ENCODE measurements at regions not wholly inside any gene's neighbourhood (a gene's known extent, or its start where the extent isn't known, plus 50 kb on each side); places are given as distances from the start of the nearest gene placed in this dataset.

GRCh38 chr2:7916670-7917069 lies 765.2 kb upstream of the ID2 start:
- DNase-seq = no peak
- no peaks in the 10 kb centered on the region for H3K9me3 Mint-ChIP-seq

DNA sequence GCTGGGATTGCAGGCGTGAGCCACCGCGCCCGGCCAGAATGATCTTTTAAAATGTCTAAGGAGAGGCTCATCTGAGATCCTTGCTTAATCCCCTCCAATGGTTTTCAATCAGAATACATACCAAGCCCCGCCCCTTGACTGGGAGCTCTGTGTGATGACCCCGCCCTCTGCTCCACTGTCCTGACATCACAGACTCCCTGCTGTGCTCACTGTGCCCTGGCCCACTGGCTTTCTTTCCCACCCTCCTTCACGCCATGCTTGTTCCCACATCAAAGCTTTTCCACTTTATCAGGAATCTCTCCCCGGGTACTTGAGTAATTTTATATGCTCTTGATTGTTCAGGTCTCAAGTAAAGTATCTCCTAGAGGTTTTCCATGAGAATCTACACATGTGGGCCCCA lies 762.3 kb upstream of the ID2 start:
- Mint-ChIP-seq H3K4me1 (ENCODE audit: low read depth) (no peaks in the 10 kb centered on the region), H3K27ac (no peak overlapping the region), H3K4me3 (no peak overlapping the region), H3K9me3 (peaks cover 5% of the 10 kb centered on the region), H3K36me3 (ENCODE audit: low read depth) (no peaks in the 10 kb centered on the region), H3K27me3 (ENCODE audit: low read depth) (no peaks in the 10 kb centered on the region)
- DNase-seq = no peak
- intact Hi-C loops (cut with micrococcal nuclease) = no loop called here
- CTCF ChIA-PET = no interaction called here

More at GRCh38 chr2:7916670-7917069, 765.2 kb upstream of the ID2 start:
- Mint-ChIP-seq H3K36me3 (ENCODE audit: low read depth) (no peaks in the 10 kb centered on the region), H3K27me3 (ENCODE audit: low read depth) (no peaks in the 10 kb centered on the region), H3K27ac (no peak overlapping the region), H3K4me3 (no peak overlapping the region), H3K4me1 (ENCODE audit: low read depth) (no peaks in the 10 kb centered on the region)
- CTCF ChIA-PET = no interaction called here
- intact Hi-C loops (cut with micrococcal nuclease) = no loop called here

DNA sequence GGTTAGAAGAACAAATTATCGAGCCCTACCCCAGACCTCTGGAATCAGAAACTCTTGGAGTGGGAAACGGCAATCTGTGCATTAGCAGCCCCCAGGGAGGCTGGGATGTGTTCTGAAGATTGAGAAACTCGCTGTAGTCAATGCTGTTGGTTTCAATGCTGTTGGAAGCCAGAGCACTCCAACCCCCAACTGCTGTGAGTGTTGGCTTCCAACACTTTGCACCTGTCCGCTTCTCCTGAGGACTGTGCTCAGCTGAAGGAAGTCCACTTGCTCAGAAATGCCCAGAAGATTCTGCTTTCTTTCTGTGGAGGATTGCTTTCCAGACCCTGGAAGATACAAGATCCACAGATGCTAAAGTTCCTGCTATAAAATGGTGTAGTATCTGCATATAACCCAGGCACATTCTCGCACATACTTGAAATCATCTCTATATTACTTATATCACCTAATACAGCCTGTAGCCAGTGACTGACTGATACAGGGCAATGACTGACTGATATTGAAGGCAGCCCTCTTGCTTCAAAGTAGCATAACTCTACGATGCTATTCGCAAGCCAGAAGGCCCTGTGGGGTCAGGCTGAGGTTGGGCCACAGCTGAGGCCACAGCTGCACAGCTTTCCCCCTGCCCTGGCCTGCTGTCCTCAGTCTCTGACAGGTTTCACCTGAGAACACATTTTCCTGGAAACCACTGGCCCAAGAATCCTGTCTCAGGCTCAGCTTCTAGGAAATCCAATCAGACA lies 757.7 kb upstream of the ID2 start:
- no peak for DNase-seq
- intact Hi-C loops (cut with micrococcal nuclease) = no loop called here
- no peaks in the 10 kb centered on the region for H3K4me1 Mint-ChIP-seq (ENCODE audit: low read depth)
- H3K27ac Mint-ChIP-seq = no peak overlapping the region
- H3K36me3 Mint-ChIP-seq (ENCODE audit: low read depth) = no peaks in the 10 kb centered on the region
- CTCF ChIA-PET = no interaction called here
- H3K4me3 Mint-ChIP-seq = no peak overlapping the region
- peaks cover 5% of the 10 kb centered on the region for H3K9me3 Mint-ChIP-seq
- no peaks in the 10 kb centered on the region for H3K27me3 Mint-ChIP-seq (ENCODE audit: low read depth)

- intact Hi-C loops (cut with micrococcal nuclease) = no loop called here
- DNase-seq = no peak
- CTCF ChIA-PET = no interaction called here
- Mint-ChIP-seq H3K4me1 (ENCODE audit: low read depth) (peaks cover under 1% of the 10 kb centered on the region), H3K27ac (no peak overlapping the region), H3K4me3 (no peak overlapping the region), H3K9me3 (peaks cover 5% of the 10 kb centered on the region), H3K36me3 (ENCODE audit: low read depth) (no peaks in the 10 kb centered on the region), H3K27me3 (ENCODE audit: low read depth) (no peaks in the 10 kb centered on the region)
Observed at GRCh38 chr2:7925506-7925905, 756.4 kb upstream of the ID2 start.

GRCh38 chr2:7927691-7928090 lies 754.2 kb upstream of the ID2 start:
- peaks cover 9% of the 10 kb centered on the region for H3K9me3 Mint-ChIP-seq
- H3K4me3 Mint-ChIP-seq = no peak overlapping the region
- CTCF ChIA-PET = no interaction called here
- H3K36me3 Mint-ChIP-seq (ENCODE audit: low read depth) = no peaks in the 10 kb centered on the region
- H3K27ac Mint-ChIP-seq = no peak overlapping the region
- H3K27me3 Mint-ChIP-seq (ENCODE audit: low read depth) = no peaks in the 10 kb centered on the region
- peaks cover 19% of the 10 kb centered on the region for H3K4me1 Mint-ChIP-seq (ENCODE audit: low read depth)
- intact Hi-C loops (cut with micrococcal nuclease) = no loop called here
- no peak for DNase-seq

DNA sequence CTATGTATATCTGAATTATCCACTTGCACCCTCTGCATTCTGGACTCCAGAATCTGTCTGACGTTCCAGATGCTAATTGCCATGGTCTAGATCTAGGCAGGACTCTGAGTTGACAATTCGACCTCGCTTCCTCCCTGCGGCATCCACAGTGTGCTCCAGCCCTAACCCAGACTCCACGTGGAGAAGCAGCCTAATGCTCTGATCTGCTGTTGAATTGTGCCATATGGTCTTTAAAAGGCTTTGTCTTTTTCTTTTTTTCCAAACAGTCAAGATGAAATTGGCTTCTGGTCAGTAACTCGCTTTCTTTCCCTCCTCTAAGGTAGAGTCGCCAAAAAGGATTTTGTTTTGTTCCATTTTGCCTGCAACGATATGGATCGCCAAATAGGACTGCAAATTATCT lies 752.6 kb upstream of the ID2 start:
- H3K27me3 Mint-ChIP-seq (ENCODE audit: low read depth) = no peaks in the 10 kb centered on the region
- no peaks in the 10 kb centered on the region for H3K36me3 Mint-ChIP-seq (ENCODE audit: low read depth)
- peaks cover 19% of the 10 kb centered on the region for H3K4me1 Mint-ChIP-seq (ENCODE audit: low read depth)
- CTCF ChIA-PET = no interaction called here
- H3K4me3 Mint-ChIP-seq = no peak overlapping the region
- DNase-seq = no peak
- intact Hi-C loops (cut with micrococcal nuclease) = no loop called here
- no peak overlapping the region for H3K27ac Mint-ChIP-seq
- peaks cover 5% of the 10 kb centered on the region for H3K9me3 Mint-ChIP-seq

- H3K27me3 Mint-ChIP-seq (ENCODE audit: low read depth) = no peaks in the 10 kb centered on the region
- CTCF ChIA-PET = no interaction called here
- H3K36me3 Mint-ChIP-seq (ENCODE audit: low read depth) = no peaks in the 10 kb centered on the region
- DNase-seq = peak; percentile 45
- H3K4me1 Mint-ChIP-seq (ENCODE audit: low read depth) = peaks cover 19% of the 10 kb centered on the region
- no peak overlapping the region for H3K4me3 Mint-ChIP-seq
- intact Hi-C loops (cut with micrococcal nuclease) = loop anchor here (1.0 to 5.0 kb wide), 11 partner anchors 8 to 1019 kb away; partner anchors contain the start of gene ID2
- peak overlapping the region; percentile 74 for H3K27ac Mint-ChIP-seq
- peaks cover 5% of the 10 kb centered on the region for H3K9me3 Mint-ChIP-seq
Observed at GRCh38 chr2:7930800-7931635, 750.8 kb upstream of the ID2 start.

DNA sequence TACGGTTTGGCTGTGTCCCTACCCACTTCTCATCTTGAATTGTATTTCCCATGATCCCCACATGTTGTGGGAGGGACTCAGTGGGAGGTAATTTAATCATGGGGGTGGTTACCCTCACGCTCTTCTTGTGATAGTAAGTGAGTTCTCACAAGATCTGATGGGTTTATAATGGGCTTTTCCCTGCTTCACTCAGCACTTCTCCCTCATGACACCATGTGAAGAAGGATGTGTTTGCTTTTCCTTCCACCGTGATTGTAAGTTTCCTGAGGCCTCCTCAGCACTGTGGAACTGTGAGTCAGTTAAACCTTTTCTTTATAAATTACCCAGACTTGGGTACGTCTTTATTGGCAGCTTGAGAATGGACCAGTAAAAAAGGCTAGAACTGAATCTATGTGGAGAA lies 750.0 kb upstream of the ID2 start:
- Mint-ChIP-seq H3K27ac (no peak overlapping the region), H3K4me1 (ENCODE audit: low read depth) (peaks cover 19% of the 10 kb centered on the region), H3K9me3 (peaks cover 5% of the 10 kb centered on the region), H3K4me3 (no peak overlapping the region), H3K27me3 (ENCODE audit: low read depth) (no peaks in the 10 kb centered on the region), H3K36me3 (ENCODE audit: low read depth) (no peaks in the 10 kb centered on the region)
- CTCF ChIA-PET = no interaction called here
- intact Hi-C loops (cut with micrococcal nuclease) = loop anchor here (1.0 to 5.0 kb wide), 12 partner anchors 7 to 1020 kb away; partner anchors contain the start of gene ID2
- no peak for DNase-seq

DNA sequence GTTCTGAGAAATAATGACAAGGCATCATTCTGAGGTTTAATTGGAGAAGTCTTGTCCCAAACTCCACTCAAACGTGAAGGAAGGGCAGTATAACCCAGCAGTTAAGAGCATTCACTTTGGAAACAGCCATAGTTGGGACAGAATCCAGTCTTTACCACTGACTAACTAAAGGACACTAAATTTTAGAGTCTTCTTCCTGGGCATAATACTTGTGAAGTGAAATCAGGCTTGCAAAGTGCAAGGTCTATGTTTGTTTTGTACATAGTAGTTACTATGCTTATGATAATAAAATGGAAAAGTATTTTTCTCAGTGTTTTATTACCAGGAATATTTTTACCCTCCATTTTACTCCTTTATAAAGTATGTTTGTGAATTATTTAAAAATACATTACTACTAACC lies 748.2 kb upstream of the ID2 start:
- Mint-ChIP-seq H3K9me3 (peaks cover 5% of the 10 kb centered on the region), H3K4me3 (no peak overlapping the region), H3K27me3 (ENCODE audit: low read depth) (no peaks in the 10 kb centered on the region), H3K4me1 (ENCODE audit: low read depth) (peaks cover 19% of the 10 kb centered on the region), H3K27ac (no peak overlapping the region), H3K36me3 (ENCODE audit: low read depth) (no peaks in the 10 kb centered on the region)
- no peak for DNase-seq
- intact Hi-C loops (cut with micrococcal nuclease) = loop anchor here (2.0 to 5.0 kb wide), 4 partner anchors 119 to 1021 kb away; partner anchors contain the start of gene ID2
- CTCF ChIA-PET = no interaction called here

GRCh38 chr2:7934476-7934875 lies 747.4 kb upstream of the ID2 start:
- no peak for DNase-seq
- H3K27me3 Mint-ChIP-seq (ENCODE audit: low read depth) = no peaks in the 10 kb centered on the region
- H3K4me1 Mint-ChIP-seq (ENCODE audit: low read depth) = peaks cover 19% of the 10 kb centered on the region
- H3K27ac Mint-ChIP-seq = no peak overlapping the region
- CTCF ChIA-PET = no interaction called here
- H3K9me3 Mint-ChIP-seq = peaks cover 5% of the 10 kb centered on the region
- H3K4me3 Mint-ChIP-seq = no peak overlapping the region
- no peaks in the 10 kb centered on the region for H3K36me3 Mint-ChIP-seq (ENCODE audit: low read depth)
- intact Hi-C loops (cut with micrococcal nuclease) = loop anchor here (5.0 kb wide), 3 partner anchors 118 to 1022 kb away; partner anchors contain the start of gene ID2

GRCh38 chr2:7937082-7937481 lies 744.8 kb upstream of the ID2 start:
- H3K9me3 Mint-ChIP-seq = no peaks in the 10 kb centered on the region
- H3K36me3 Mint-ChIP-seq (ENCODE audit: low read depth) = no peaks in the 10 kb centered on the region
- peaks cover 6% of the 10 kb centered on the region for H3K4me1 Mint-ChIP-seq (ENCODE audit: low read depth)
- no peak for DNase-seq
- CTCF ChIA-PET = no interaction called here
- no peaks in the 10 kb centered on the region for H3K27me3 Mint-ChIP-seq (ENCODE audit: low read depth)
- H3K4me3 Mint-ChIP-seq = no peak overlapping the region
- no peak overlapping the region for H3K27ac Mint-ChIP-seq
- intact Hi-C loops (cut with micrococcal nuclease) = no loop called here

GRCh38 chr2:7940723-7941122 lies 741.1 kb upstream of the ID2 start:
- Mint-ChIP-seq H3K9me3 (no peaks in the 10 kb centered on the region), H3K4me3 (no peak overlapping the region), H3K4me1 (ENCODE audit: low read depth) (peaks cover 4% of the 10 kb centered on the region), H3K27ac (no peak overlapping the region), H3K27me3 (ENCODE audit: low read depth) (no peaks in the 10 kb centered on the region), H3K36me3 (ENCODE audit: low read depth) (no peaks in the 10 kb centered on the region)
- intact Hi-C loops (cut with micrococcal nuclease) = no loop called here
- no peak for DNase-seq
- CTCF ChIA-PET = no interaction called here

DNA sequence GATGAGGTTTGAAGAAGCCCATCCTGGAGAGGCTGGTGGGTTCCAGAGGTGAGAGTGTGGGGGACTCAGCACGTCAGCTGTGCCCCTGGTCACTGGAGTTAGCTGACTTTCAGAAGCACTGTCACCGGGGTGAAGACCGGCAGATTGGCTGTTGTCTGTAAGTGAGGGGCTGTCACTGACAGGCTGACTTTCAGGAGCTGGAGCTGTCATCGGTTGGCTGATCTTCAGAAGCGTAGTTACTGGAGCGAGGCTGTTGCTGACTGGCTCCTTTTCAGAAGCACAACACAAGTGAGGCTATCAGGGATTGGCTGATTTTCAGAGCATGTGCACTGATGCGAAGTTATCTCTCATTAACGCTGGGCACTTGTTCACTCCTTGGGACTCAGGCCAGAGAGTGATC lies 738.4 kb upstream of the ID2 start:
- H3K9me3 Mint-ChIP-seq = no peaks in the 10 kb centered on the region
- intact Hi-C loops (cut with micrococcal nuclease) = no loop called here
- no peak overlapping the region for H3K27ac Mint-ChIP-seq
- no peak for DNase-seq
- peaks cover 4% of the 10 kb centered on the region for H3K4me1 Mint-ChIP-seq (ENCODE audit: low read depth)
- H3K4me3 Mint-ChIP-seq = no peak overlapping the region
- H3K27me3 Mint-ChIP-seq (ENCODE audit: low read depth) = no peaks in the 10 kb centered on the region
- H3K36me3 Mint-ChIP-seq (ENCODE audit: low read depth) = no peaks in the 10 kb centered on the region
- CTCF ChIA-PET = no interaction called here

Measured in activated naive CD4-positive, alpha-beta T cell treated with anti-CD3 and anti-CD28 coated beads for 36 hours (primary cell).